IPS-15b (cell line): ENCODE measurements at regions not wholly inside any gene's neighbourhood (a gene's known extent, or its start where the extent isn't known, plus 50 kb on each side); places are given as distances from the start of the nearest gene placed in this dataset.
"Not testable (repeated sequence)": the region's sequence is repeated elsewhere in the genome, so short reads cannot be mapped to it uniquely, and the experiment has no call there.

ENCODE experiments used
- H3K27me3 ChIP-seq: one replicate; pipeline ENCODE4 v1.6.1; 2013; ENCODE audit warnings: low read length; ENCODE audit not compliant: control insufficient read depth, insufficient read depth
- H3K36me3 ChIP-seq: one replicate; pipeline ENCODE4 v1.6.1; 2013; ENCODE audit warnings: low read length; ENCODE audit not compliant: control insufficient read depth, insufficient read depth
- H3K4me1 ChIP-seq: one replicate; pipeline ENCODE4 v1.6.1; 2013; ENCODE audit warnings: mild to moderate bottlenecking, low read length; ENCODE audit not compliant: control insufficient read depth, insufficient read depth
- H3K4me3 ChIP-seq: one replicate; pipeline ENCODE4 v1.5.1; 2013; ENCODE audit warnings: low read depth, low read length
- H3K9ac ChIP-seq: one replicate; pipeline ENCODE4 v1.6.1; 2013; ENCODE audit warnings: low read depth, mild to moderate bottlenecking, low read length
- H3K9me3 ChIP-seq: one replicate; pipeline ENCODE4 v1.6.1; 2013; ENCODE audit warnings: mild to moderate bottlenecking, low read length; ENCODE audit not compliant: control insufficient read depth, insufficient read depth

DNA sequence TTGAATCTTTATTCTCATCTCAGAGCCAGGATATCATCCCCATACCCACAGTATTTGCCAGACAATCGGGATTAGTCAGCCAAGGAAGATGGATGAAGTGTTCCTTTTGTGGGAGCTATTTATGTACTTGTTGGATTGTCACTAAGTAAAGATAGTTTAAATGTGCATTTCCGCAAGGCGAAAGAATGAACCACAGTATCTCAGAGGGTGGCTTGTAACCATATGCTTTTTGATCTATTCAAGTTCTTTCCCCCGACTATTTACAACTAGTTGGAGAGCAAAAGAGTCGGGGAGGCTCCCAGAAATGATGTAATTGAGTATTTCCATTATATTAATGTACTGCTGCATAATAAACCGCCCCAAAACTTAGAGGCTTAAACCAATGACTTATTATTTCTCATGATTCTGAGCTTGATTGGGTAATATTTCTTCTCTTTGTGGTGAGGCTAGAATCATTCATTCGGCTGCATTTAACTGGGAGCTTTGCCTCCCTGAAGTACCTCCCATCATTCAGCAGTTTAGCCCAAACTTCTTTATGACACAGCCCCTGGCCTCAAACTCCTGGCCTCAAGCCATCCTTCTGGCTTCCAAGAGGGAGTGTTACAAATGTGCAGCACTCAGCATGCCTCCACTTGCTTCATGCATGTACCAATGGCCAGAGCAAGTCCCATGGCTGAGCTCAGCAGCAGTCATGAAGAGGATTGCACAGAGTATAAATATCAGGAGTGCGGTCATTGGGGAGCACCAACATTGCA is 423.7 kb downstream of the METTL4 start:
- H3K9ac ChIP-seq: no peak overlapping the region
- no peaks in the 10 kb centered on the region for H3K9me3 ChIP-seq
- no peaks in the 10 kb centered on the region for H3K36me3 ChIP-seq
- H3K27me3 ChIP-seq: no peaks in the 10 kb centered on the region
- H3K4me1 ChIP-seq: no peaks in the 10 kb centered on the region
- H3K4me3 ChIP-seq: no peak overlapping the region

DNA sequence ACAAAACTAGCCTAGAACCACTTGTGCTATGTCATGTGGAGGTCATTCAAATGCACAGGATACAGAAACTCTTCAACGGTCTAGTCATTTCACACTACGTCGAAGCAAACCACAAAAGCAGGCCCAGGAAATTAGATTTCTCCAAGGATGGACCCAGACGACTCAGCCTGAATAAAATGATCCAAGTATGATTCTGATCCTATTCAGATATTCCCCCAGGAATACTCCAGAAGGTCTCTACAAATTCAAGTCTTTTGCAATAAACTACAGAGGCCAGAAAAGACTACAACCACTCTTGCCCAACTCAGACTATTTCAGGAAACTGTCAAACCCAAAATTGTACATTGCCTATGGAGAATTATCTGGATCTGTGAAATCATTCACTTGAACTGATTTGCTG is 422.5 kb downstream of the METTL4 start:
- Histone ChIP-seq H3K27me3 (no peaks in the 10 kb centered on the region), H3K4me1 (no peaks in the 10 kb centered on the region), H3K36me3 (no peaks in the 10 kb centered on the region), H3K9ac (no peak overlapping the region), H3K9me3 (no peaks in the 10 kb centered on the region), H3K4me3 (no peak overlapping the region)

DNA sequence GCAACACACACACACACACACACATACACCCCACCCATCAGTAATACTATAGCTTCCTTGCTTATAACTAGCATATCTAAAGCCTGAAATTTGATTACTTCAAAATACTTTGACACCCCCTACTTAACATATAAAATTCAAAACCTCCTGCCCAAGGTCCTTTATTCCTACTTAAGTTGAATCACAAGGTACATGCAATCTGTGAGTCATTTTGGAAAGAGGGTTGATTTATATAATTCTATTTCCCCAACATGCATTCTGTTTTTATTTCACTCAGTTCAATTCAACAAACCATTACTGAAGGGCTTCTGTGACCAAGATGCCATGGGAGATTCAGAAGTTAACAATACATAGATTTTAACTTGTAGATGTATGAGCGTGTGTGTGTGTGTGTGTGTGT is 420.7 kb downstream of the METTL4 start:
- Histone ChIP-seq H3K9ac (no peak overlapping the region), H3K27me3 (no peaks in the 10 kb centered on the region), H3K4me3 (no peak overlapping the region), H3K4me1 (no peaks in the 10 kb centered on the region), H3K9me3 (no peaks in the 10 kb centered on the region), H3K36me3 (no peaks in the 10 kb centered on the region)

DNA sequence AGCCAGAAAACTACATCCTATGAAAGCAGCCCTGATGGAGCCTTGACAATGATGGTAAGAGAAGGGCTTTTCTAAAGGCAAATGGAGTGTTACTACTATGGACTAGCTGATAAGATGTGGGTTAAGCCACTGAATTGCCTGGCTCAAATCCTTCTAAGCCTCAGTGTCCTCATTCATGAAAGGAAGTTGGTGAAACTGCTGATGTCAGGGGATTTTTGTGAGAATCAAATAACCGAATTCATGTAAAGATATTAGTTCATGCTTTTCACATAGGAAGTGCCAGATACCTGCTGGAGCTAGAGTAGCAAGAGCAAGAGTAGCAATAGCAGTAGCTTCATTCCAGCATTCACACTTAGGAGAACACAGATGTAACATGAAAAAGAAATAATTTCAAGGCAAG is 417.0 kb downstream of the METTL4 start:
- H3K4me1 ChIP-seq: no peaks in the 10 kb centered on the region
- no peak overlapping the region for H3K9ac ChIP-seq
- H3K36me3 ChIP-seq: no peaks in the 10 kb centered on the region
- H3K9me3 ChIP-seq: no peaks in the 10 kb centered on the region
- no peaks in the 10 kb centered on the region for H3K27me3 ChIP-seq
- no peak overlapping the region for H3K4me3 ChIP-seq

- Histone ChIP-seq H3K9ac (no peak overlapping the region), H3K4me1 (no peaks in the 10 kb centered on the region), H3K4me3 (no peak overlapping the region), H3K9me3 (no peaks in the 10 kb centered on the region), H3K36me3 (no peaks in the 10 kb centered on the region), H3K27me3 (no peaks in the 10 kb centered on the region)
Measured at GRCh38 chr18:2164644-2165550, 406.4 kb downstream of the METTL4 start.

GRCh38 chr18:2166876-2167275 is 404.4 kb downstream of the METTL4 start:
- not testable (repeated sequence) for H3K9me3 ChIP-seq, H3K4me1 ChIP-seq, H3K4me3 ChIP-seq, H3K27me3 ChIP-seq, H3K36me3 ChIP-seq, H3K9ac ChIP-seq

DNA sequence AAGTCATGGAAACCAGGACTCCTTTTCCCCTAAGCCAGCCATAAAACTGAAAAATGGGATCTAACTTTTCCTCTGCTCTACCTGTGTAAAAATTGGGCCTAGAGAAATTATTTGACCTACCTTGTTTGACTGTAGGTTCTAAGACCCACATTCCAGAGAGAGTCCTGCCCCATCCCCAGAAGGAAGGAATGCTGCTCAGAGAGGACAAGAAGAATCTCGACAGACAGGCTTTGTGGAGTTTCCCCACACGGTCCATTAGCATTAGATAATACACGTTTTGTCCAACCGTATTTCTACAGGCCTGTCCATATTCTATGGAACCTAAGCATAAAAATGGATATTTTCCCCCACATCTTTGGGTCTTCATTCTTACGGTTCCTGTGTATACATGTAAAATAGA is 403.3 kb downstream of the METTL4 start:
- Histone ChIP-seq H3K36me3 (no peaks in the 10 kb centered on the region), H3K9me3 (no peaks in the 10 kb centered on the region), H3K4me3 (no peak overlapping the region), H3K27me3 (no peaks in the 10 kb centered on the region), H3K9ac (no peak overlapping the region), H3K4me1 (no peaks in the 10 kb centered on the region)

- H3K9ac ChIP-seq: no peak overlapping the region
- H3K27me3 ChIP-seq: no peaks in the 10 kb centered on the region
- H3K9me3 ChIP-seq: no peaks in the 10 kb centered on the region
- no peaks in the 10 kb centered on the region for H3K36me3 ChIP-seq
- H3K4me1 ChIP-seq: peaks cover 9% of the 10 kb centered on the region
- H3K4me3 ChIP-seq: no peak overlapping the region
Measured at GRCh38 chr18:2169656-2170055, 401.6 kb downstream of the METTL4 start.

DNA sequence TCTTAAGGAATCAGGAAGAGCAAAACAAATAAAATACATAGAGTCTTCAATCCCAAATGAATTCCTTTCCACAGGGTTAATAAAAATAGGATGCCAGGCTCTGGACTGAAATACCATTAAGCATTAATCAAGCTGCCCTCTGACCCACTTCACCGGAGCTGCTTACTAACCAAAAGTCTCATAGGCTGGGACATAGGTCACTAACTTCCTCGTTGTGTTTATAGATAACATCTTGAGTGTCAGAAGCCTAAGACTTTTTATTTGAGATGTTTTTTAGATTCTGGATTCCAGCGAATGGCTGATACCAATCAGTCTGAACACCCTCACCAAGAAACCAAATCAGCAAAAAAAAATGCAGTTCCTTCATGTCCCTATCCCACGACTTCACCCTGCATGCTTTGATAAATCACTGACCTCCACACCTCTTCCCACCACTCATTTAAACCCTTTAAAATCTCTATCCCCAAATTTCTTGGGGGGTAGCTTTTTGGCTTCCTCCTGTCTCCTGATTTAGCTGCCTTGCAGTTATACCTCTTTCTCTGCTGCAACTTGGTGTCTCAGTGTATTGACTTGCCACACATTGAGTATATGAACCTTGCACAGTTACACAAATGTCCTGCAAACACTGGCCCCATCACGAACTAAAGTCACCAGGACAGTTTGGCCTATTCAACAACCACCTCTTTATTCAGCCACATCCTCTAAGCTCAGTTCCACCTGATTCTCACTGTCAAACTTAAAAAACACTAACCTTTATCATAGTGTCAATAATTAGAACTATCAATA is 399.3 kb downstream of the METTL4 start:
- no peaks in the 10 kb centered on the region for H3K36me3 ChIP-seq
- H3K4me1 ChIP-seq: peaks cover 9% of the 10 kb centered on the region
- H3K9ac ChIP-seq: no peak overlapping the region
- no peak overlapping the region for H3K4me3 ChIP-seq
- no peaks in the 10 kb centered on the region for H3K27me3 ChIP-seq
- no peaks in the 10 kb centered on the region for H3K9me3 ChIP-seq

- H3K4me1 ChIP-seq: peaks cover 9% of the 10 kb centered on the region
- no peaks in the 10 kb centered on the region for H3K36me3 ChIP-seq
- no peaks in the 10 kb centered on the region for H3K27me3 ChIP-seq
- H3K9ac ChIP-seq: no peak overlapping the region
- no peaks in the 10 kb centered on the region for H3K9me3 ChIP-seq
- H3K4me3 ChIP-seq: no peak overlapping the region
Measured at GRCh38 chr18:2172881-2173280, 398.4 kb downstream of the METTL4 start.

DNA sequence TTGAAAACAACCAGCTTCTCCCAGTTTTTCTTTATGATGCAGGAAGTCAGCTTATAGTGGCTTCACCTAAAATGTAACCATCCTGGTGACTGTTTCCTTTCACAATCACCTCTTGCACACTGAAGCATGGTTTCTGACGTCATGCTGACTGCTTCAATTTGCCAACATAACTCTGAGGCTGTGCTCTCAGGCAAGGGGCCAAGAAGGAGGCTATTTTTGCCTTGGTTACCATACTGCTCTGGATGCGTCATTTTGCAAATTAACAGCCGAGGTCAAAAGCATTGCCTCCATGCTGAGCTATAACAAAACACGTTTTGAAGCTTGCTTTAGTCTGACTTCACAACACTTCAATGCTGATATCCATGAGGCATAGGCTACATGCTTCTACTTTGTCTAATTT is 397.8 kb downstream of the METTL4 start:
- Histone ChIP-seq H3K4me1 (peaks cover 9% of the 10 kb centered on the region), H3K4me3 (no peak overlapping the region), H3K27me3 (no peaks in the 10 kb centered on the region), H3K9ac (no peak overlapping the region), H3K9me3 (no peaks in the 10 kb centered on the region), H3K36me3 (no peaks in the 10 kb centered on the region)
